Fibroblast of peridontal ligament (primary cell): ENCODE measurements at regions not wholly inside any gene's neighbourhood (a gene's known extent, or its start where the extent isn't known, plus 50 kb on each side); places are given as distances from the start of the nearest gene placed in this dataset.
A peak's percentile ranks its signal among the peaks of the same experiment; 100 is the strongest.

Experiments
- DNase-seq: peaks from one replicate; pipeline ENCODE4 v3.0.0-alpha.2; 2010; ENCODE audit errors: extremely low read depth

- DNase-seq = no peak
These were observed 186.3 kb upstream of the XYLT1 start for GRCh38 chr16:17657045-17657444.

DNA sequence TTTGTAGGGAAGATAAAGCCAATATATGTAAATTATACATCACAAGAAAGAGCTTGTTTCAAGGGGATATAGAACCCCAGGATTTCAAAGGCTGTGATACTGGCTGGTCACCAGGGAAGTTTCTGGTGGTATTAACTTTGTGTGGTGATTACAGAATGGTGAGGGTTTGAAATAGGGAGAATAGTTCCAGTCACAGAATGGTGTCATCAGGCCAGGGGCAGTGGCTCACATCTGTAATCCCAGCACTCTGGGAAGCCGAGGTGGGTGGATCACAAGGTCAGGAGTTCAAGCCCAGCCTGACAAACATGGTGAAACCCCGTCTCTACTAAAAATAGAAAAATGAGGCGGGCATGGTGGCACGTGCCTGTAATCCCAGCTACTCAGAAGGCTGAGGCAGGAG lies 183.8 kb upstream of the XYLT1 start:
- no peak for DNase-seq

- DNase-seq = no peak
These were observed 183.4 kb upstream of the XYLT1 start for GRCh38 chr16:17654142-17654541.

DNA sequence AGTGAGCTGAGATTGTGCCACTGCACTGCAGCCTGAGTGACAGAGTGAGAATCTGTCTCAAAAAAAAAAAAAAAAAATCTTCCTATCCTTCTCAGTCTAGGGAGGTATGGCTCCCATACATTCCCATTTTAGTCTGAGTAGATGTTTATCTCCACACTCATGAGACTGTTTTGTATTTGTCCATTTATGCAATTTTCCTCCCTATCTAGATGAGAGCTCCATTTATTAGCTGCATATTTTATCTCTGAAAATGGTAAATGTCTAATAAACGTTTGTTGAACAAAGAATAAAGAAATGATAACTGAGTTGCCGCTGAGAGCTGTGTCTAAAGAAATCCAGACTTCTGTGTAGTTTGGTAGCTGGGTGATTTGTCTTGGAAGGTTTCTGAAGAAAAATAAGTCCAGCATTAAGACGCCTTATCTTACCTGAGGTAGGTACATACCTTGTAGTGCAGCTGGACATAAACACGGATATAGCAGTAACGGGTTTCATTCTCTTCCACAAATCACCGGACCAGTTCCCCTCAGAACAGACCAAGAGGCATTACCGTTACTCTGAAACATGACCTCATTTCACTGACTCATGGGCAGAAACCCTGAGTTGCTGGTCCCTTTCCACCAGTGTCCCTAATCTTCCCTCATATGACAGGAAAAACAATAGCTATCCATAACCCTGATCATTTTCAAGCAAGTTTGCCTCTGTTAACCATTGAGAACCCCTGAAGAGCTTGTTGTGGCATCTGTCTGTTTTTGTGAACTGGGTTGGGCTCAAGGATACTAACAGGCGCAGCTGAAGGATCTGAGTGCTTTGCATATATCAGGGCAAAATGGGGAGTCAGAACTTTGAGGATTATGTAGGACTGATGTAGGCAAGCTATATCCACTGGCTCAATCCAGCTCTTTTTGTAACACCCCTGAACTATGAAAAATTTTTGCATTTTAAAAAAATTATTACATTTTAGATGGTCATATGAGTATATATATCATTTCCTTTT lies 177.4 kb upstream of the XYLT1 start:
- DNase-seq = no peak

GRCh38 chr16:17643935-17644334 lies 173.2 kb upstream of the XYLT1 start:
- no peak for DNase-seq

DNA sequence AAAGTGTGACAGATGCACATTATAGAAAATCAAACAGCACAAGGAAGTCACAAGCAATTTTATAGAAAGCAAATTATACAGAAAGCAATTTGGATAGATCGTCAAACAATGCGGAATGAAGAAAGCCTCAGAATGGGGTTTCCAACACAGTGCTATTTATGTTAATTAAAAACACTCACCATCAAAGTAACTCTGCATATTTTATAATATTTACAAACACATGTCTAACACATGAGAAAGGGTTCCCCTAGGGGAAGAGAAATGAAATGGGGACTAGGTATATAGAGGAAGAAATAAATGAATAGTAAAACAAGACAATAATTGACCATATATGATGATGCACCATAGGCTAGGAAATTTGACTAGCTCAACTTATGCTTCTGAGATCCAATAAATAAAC lies 171.2 kb upstream of the XYLT1 start:
- no peak for DNase-seq

DNA sequence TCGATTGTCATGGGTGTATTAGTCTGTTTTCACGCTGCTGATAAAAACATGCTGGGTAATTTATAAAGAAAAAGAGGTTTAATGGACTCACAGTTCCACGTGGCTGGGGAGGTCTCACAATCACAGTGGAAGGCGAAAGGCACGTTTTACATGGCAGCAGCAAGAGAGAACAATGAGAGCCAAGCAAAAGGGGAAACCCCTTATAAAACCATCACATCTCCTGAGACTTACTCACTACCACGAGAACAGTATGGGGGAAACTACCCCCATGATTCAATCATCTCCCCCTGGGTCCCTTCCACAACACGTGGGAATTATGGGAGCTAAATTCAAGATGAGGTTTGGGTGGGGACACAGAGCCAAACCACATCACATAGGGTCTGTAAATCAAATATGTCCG lies 167.4 kb upstream of the XYLT1 start:
- DNase-seq = no peak

- DNase-seq = no peak
These were observed 164.4 kb upstream of the XYLT1 start for GRCh38 chr16:17635183-17635582.

DNA sequence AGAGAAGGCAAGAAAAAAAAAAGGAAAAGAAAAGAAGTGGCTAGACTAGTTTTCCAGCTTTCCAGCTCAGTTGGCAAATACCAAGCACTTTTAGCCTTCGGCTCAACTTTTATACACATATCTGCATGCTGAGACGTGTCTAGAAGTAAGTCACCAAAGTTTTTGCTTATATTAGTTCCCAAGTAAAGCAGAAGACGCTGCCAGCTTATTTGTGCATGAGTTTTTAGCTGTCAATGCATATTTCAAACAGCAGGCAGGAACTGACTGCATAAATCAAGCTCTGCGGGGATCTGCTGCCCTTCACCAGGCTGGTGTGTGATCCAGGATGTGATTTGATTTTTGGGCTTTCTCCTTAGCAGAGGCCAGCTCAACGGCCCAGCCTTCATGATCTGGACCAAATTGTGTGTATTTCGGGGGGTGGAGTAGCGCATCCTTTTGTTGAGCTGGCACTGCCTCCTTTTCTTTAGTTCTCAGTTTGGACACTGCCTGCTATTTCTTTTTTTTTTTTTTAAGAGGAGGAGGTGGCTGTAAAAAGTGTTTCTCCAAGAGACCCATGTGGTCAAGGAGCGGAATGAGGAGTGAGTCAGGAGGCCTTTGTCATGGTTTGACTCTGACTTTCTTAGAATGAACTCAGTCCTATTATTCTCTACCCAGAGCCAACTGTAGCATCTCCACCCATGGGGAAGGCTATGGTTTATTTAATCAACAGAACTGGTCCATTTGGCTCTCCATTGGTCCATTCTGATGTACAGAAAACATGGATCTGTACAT lies 162.6 kb upstream of the XYLT1 start:
- peak; percentile 26 for DNase-seq

GRCh38 chr16:17632667-17633066 lies 161.9 kb upstream of the XYLT1 start:
- DNase-seq = peak; percentile 5

GRCh38 chr16:17629936-17630335 lies 159.2 kb upstream of the XYLT1 start:
- no peak for DNase-seq

DNA sequence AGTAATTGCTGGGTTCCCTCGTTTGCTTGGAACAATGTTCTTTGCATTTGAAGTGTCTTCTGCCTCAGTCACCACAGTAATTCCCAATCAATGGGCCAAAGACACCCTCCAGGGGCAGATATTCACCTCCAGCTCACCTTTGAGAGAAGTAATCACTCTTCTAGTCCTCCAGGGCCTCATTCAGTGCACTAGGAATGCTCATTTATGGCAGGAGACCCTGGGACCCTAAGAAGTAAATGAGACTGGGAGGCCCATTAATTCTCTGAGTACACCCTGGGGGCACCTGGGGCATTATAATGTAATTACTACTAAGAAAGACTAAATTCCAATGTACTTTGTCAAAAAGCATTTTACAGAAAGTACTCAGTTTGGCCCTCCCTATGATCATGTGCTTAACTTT lies 158.2 kb upstream of the XYLT1 start:
- no peak for DNase-seq

GRCh38 chr16:17622366-17622765 lies 151.6 kb upstream of the XYLT1 start:
- DNase-seq = no peak

DNA sequence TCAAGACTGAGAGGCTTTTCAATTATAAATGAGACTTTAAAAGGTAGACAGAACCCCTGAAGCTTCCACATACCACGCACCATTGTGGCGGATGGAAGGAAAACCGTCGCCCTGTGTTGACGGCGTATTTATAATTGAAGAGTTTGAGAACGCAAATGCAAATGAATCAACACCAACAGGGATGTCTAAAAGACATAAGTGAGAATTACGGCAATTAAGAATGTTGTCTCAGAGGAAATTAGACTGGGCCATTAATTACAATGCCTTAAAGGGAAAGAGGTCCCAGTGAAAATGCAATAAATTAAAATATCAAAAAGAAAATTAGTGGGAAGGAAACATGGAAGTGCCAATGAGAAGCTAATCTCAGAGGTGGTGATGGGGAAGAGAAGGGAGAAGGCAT lies 148.5 kb upstream of the XYLT1 start:
- no peak for DNase-seq

DNA sequence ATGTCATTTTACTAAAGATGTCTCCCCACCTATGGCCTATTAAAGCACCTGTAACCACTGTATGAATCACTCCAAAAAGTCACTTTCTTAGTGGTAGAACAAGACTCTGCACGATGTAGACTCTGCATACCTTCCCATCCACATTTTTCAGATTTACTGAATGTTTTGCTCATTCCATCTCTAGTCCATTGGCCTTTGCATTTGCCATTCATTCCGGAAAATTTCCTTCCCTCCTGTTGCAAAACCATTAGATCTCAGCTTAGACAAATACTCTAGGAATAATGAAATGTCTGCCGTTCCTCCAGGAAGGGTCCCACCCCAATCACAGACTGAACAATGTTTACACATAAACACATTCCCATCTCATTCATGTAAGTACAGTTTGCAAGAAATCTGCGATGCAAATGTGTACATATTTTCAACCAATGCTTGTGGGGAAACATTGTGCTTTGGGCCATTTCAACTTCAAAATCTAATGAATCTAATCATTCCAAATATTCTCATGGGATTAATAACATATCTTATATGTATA lies 146.3 kb upstream of the XYLT1 start:
- DNase-seq = no peak

GRCh38 chr16:17612336-17612735 lies 141.6 kb upstream of the XYLT1 start:
- no peak for DNase-seq

- no peak for DNase-seq
These were observed 136.8 kb upstream of the XYLT1 start for GRCh38 chr16:17607609-17608008.

DNA sequence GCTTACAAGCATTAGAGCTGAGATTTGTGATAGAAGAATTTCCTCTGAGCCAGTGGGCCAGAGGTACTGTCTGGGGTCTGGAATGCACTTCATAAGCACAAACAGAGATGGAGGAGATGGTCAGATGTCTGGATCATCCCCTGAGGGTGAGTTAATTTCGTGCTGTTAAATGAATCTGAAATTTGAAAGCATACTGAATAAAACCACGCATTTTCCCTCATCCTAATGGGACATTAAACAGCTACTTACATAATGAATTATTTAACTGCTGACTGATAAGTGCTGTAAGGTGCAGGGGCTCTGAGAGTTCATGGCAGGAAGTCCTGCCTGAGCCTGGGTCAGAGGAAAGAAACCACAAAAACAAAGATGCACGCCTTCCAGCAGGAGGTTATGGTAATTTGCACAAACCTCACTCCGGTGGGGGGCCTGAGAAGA lies 136.3 kb upstream of the XYLT1 start:
- no peak for DNase-seq

- no peak for DNase-seq
These were observed 135.7 kb upstream of the XYLT1 start for GRCh38 chr16:17606460-17606859.

- no peak for DNase-seq
These were observed 135.0 kb upstream of the XYLT1 start for GRCh38 chr16:17605784-17606183.

DNA sequence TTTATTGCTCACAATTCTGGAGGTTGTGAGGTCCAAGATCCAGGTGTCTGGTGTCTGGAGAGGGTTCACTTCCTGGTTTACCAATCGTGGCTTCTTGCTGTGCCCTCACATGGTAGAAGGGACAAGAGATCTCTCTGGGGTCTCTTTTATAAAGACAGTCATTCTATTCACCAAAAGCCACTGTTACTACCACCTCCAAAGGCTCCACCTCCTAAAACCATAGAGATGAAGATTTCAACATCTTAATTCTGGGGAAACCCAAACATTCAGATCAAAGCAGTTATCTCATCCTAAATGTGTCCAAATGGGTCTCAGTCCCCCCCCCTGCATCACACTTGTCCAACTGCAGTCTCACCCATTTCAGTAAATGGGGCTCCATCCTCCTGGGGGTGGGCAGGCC lies 132.9 kb upstream of the XYLT1 start:
- no peak for DNase-seq

DNA sequence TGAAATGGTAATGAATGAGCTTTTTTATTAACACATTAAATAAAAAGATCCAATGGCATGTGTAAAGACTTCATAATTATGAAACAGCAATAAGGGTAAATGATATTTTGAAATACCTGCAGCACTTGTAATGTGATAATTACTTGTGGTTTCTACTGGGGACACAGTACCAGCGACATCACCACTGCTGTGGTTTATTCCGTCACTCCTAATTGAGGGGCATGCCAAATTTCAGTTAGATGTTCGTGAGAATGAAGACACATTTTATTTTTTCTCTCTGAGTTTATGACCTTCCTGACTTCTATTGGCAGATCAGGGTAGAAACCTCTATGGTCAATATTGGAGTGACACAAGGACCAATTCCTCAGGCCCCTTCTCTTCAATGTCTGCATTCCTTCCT lies 131.9 kb upstream of the XYLT1 start:
- DNase-seq = no peak

DNA sequence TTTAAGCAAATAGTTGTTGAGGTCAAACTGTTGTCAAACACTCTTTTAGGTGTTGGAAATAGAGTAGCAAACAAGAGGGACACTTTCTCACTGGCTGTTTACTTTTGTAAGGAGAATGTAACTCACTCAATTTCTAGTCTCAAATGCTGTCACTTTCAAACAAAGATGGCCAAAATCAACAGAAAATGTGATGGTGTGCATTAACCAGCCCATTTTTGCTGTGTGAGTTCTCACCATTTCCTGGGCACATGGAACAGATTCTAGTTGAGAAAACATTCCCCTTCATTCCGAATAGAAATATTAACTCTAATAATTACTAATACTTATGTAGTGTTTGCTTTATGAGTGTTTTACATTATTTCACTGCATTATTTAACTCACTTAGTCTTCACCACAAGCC lies 128.2 kb upstream of the XYLT1 start:
- DNase-seq = no peak
